Limb (tissue), 2 donors: ENCODE measurements at regions not wholly inside any gene's neighbourhood (a gene's known extent, or its start where the extent isn't known, plus 50 kb on each side); places are given as distances from the start of the nearest gene placed in this dataset.

Experiments used
- DNase-seq, 2 donors: peaks; one replicate each; pipeline ENCODE4 v3.0.0-alpha.2; 2016; ENCODE audit errors: extremely low spot score in 2 of 2

- no peak for DNase-seq
These were observed 51.6 kb upstream of the KCND3 start for GRCh38 chr1:112040891-112041740.

GRCh38 chr1:112043901-112044300 lies 54.4 kb upstream of the KCND3 start:
- no peak for DNase-seq

- DNase-seq: no peak
These were observed 55.3 kb upstream of the KCND3 start for GRCh38 chr1:112044745-112045144.

- DNase-seq: no peak
These were observed 57.2 kb upstream of the KCND3 start for GRCh38 chr1:112046630-112047029.

GRCh38 chr1:112048421-112048820 lies 59.0 kb upstream of the KCND3 start:
- DNase-seq: no peak

- no peak for DNase-seq
These were observed 65.0 kb upstream of the KCND3 start for GRCh38 chr1:112054510-112054909.

- no peak for DNase-seq
These were observed 66.9 kb upstream of the KCND3 start for GRCh38 chr1:112056354-112056753.

- DNase-seq: no peak
These were observed 68.3 kb upstream of the KCND3 start for GRCh38 chr1:112057736-112058135.

- DNase-seq: no peak
These were observed 69.5 kb upstream of the KCND3 start for GRCh38 chr1:112058815-112059450.

GRCh38 chr1:112059679-112060078 lies 70.2 kb upstream of the KCND3 start:
- no peak for DNase-seq

- DNase-seq: no peak
These were observed 70.8 kb upstream of the KCND3 start for GRCh38 chr1:112060261-112060660.

- DNase-seq: no peak
These were observed 71.6 kb upstream of the KCND3 start for GRCh38 chr1:112061056-112061455.

- DNase-seq: no peak
These were observed 72.4 kb upstream of the KCND3 start for GRCh38 chr1:112061901-112062320.

GRCh38 chr1:112063781-112064728 lies 74.6 kb upstream of the KCND3 start:
- DNase-seq: no peak

GRCh38 chr1:112067989-112068388 lies 78.5 kb upstream of the KCND3 start:
- no peak for DNase-seq

GRCh38 chr1:112070677-112071076 lies 81.2 kb upstream of the KCND3 start:
- DNase-seq: no peak

GRCh38 chr1:112074711-112075110 lies 85.2 kb upstream of the KCND3 start:
- no peak for DNase-seq

- no peak for DNase-seq
These were observed 86.1 kb upstream of the KCND3 start for GRCh38 chr1:112075566-112075965.

- no peak for DNase-seq
These were observed 90.0 kb upstream of the KCND3 start for GRCh38 chr1:112079446-112079845.

GRCh38 chr1:112083487-112083886 lies 94.0 kb upstream of the KCND3 start:
- peak in 1 of 2 donors; percentile 3 for DNase-seq

GRCh38 chr1:112092656-112093371 lies 103.3 kb upstream of the KCND3 start:
- no peak for DNase-seq
